CD1c-positive myeloid dendritic cell (primary cell): ENCODE measurements at regions not wholly inside any gene's neighbourhood (a gene's known extent, or its start where the extent isn't known, plus 50 kb on each side); places are given as distances from the start of the nearest gene placed in this dataset.

Experiments
- DNase-seq: peaks from one replicate; pipeline ENCODE4 v3.0.0-alpha.2; 2016; ENCODE audit errors: extremely low spot score

- peak; percentile 60 for DNase-seq
These were observed 75.7 kb upstream of the FOXP4 start for GRCh38 chr6:41470331-41471063.

DNA sequence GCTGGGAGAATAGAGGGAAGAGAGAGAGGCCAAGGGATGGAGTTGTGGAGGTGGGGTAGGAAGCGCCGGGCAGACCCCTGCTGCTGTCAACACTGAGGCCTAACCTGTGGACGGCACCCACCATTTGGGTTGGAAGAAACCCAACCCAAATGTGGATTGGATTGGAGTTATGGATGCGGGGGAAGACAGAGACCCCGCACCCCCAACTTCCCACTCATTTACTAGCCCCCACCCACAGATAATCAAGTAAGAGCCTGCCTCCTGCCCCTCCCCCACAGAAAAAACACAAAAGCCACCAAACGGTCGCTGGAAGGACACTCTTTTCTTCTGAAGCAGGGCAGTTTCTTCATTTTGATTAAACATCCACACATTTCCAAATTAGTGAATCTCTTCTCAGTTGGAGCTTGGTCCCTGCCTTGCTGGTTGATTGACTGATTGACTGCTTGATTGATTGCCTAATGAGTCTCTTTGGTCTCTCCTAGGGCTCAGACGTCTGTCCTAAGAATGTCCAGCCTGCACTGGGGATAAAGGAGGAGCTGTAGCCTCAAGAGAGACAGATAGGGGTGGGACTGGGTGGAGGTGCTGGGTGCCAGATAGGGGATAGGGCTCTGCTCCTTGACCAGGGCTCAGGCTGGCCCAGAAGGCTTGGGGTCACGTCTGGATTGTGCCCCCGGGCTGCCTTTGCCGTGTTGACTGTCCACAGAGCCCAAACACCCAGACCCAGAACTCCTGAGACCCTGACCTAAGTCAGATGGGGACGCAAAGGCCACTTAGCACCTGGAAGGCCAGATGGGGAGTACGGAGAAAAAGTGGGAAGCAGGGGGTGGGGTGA, 74.9 kb upstream of the FOXP4 start:
- no peak for DNase-seq

DNA sequence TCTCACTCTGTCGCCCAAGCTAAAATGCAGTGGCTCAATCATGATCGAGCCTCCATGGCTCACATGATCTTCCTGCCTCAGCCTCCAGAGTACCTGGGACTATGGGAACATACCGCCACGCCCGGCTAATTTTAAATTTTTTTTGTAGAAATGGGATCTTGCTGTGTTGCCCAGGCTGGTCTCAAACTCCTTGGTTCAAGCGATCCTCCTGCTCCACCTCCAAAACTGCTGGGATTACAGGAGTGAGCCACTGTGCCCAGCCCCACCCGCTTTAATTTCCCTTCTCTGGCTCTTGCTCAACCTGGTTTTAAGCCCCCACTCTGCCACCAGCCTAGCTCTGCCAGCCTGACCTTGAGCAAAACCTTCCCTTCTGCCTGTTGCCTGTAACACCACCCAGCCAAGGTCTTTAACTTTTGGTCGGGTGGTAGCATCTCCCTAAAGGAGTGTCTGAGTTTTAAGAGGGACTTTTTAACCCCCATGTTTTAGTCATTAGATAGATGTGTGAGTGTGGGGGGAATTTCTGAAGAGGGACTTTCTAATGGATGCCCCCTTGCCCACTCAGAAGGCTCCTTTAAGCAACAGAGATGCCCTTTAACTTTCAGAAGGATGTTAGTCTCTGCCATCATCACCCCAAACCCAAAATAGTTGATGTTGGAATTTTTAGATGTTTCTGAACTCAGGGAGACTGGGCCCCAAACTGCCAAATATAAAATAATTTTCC, 71.8 kb upstream of the FOXP4 start:
- DNase-seq = no peak

DNA sequence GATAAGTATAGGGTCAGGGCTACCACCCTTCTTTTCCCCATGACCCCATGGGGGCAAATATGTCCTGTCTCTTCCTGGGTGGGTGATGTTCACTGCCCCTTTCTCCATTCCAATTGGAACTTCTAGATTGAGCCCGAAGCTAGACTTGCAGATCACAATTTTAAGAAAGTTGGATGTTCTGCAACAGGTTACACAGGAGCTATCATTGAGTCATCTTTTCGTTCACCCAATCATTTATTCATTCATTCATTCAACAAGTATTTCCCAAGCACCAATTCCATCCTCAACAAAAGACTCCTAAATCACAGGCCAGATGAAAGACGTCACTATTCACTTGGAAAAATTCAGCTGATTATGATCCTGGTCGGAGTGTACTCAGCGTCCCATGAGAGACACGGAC, 71.0 kb upstream of the FOXP4 start:
- no peak for DNase-seq

GRCh38 chr6:41475737-41476357, 70.3 kb upstream of the FOXP4 start:
- no peak for DNase-seq

DNA sequence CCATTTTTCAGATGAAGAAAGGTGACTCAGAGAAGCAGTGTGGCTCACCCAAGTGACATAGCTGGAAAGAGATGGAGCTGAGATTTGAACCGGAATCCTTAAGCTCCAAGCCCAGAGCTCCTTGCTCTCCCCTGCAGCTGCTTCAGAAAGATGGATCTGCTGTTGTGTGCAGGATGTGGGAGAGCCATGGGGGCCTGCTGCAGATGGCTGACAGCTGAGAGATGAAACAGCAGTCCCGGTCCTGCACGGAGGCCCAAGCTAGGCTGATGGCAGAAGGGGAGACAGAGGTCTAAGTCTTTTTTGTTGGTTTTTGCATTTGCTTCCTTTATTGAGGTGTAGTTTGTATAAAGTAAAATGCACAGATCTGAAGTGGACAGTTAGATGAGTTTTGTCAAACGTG, 69.8 kb upstream of the FOXP4 start:
- DNase-seq = no peak

GRCh38 chr6:41477572-41477971, 68.6 kb upstream of the FOXP4 start:
- no peak for DNase-seq

GRCh38 chr6:41483943-41484342, 62.2 kb upstream of the FOXP4 start:
- DNase-seq = no peak

- DNase-seq = no peak
These were observed 58.2 kb upstream of the FOXP4 start for GRCh38 chr6:41487860-41488432.

DNA sequence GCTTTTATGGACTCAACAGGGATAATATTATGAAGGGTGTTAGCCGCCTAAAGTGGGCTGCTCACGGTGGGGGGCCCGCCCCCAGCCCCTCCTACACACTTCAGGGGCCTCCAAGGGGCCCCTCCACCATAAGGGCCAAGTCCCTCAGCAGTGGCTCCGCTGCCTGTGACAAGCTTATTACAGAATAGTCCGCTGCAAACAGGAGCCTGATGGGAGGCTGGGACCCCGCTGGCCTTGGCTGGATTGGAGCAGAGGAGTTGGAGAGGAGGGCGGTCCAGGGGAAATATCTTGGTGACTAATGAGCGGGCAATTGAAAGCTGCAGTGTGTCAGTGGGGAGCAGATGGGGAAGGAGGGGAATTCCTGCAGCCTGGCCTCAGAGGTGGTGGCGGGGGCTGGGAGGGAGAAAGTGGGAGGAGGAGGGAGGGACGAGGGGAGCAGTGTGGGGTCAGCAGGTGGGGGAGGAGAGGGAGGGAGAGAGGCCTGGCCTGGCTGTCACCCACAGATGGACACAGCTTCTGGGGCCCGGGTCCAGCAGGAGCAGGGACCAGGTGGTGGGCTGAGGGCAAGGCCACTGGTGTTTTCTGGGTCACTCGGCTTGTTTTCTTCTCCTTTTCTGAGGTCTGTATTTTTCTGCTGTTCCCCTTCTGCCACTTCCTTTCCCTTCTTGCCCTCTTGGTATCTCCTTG, 57.6 kb upstream of the FOXP4 start:
- DNase-seq = no peak

GRCh38 chr6:41489120-41489851, 56.9 kb upstream of the FOXP4 start:
- DNase-seq = no peak

GRCh38 chr6:41492261-41492891, 53.8 kb upstream of the FOXP4 start:
- no peak for DNase-seq

DNA sequence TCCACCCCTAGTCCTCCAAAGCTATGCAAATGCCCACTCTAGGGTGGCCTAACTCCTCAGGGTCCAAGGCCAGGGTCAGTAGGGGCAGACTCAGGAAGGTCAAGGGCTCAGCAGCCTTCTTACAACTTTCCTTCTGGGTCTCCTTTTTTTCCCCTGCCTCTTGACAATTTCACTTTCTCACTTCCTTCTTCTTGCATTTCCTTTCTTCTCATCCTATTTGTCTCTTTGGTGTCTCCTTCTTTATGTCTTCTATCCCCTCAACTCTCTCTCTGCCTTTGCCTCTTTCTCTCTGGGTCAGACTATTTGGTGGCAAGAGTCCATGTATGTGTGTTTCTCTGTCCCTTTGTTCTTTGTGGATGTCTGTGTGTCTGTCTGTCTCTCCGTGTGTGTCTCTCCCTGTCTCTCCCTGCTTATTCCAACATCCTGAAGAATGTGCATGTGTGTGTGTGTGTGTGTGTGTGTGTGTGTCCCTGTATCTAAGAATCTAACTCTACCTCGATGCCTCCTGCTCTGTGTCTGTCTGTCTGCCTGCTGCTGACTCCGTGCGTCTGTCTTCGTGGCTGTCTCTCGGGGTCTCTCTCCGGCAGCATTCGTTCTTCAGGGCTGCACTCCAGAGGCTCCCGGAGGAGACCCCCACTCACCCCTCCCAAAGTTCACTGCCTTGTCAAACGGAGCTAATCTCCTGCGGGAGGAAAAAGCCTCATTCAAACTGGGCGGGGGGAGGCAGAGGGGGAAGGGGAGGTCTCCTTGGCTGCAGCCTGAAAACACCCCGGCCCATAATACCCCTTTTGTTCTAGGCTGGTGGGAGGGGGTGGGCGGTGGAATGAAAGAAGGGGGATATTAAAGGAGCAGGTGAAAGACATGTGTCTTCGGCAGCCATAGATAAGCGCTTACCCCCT, 51.7 kb upstream of the FOXP4 start:
- DNase-seq = no peak
